HEK293T (cell line): ENCODE measurements at regions not wholly inside any gene's neighbourhood (a gene's known extent, or its start where the extent isn't known, plus 50 kb on each side); places are given as distances from the start of the nearest gene placed in this dataset.

Experiments
- ARNT ChIP-seq: fragments of 450-650 bp; IDR thresholded peaks from 2 replicates; pipeline ENCODE4 v1.6.1; 2017; ENCODE audit warnings: mild to moderate bottlenecking
- CTBP1 ChIP-seq: fragments of 450-650 bp; IDR thresholded peaks from 2 replicates; pipeline ENCODE4 v1.6.1; 2016; ENCODE audit warnings: borderline replicate concordance
- ELF4 ChIP-seq: fragments of 450-650 bp; IDR thresholded peaks from 2 replicates; pipeline ENCODE4 v1.6.1; 2017; ENCODE audit warnings: antibody characterized with exemption
- FOXA1 ChIP-seq: fragments of 450-650 bp; IDR thresholded peaks from 2 replicates; pipeline ENCODE4 v1.6.1; 2016; ENCODE audit warnings: mild to moderate bottlenecking
- FOXK2 ChIP-seq: fragments of 450-650 bp; IDR thresholded peaks from 2 replicates; pipeline ENCODE4 v1.6.1; 2016; ENCODE audit warnings: mild to moderate bottlenecking
- FOXM1 ChIP-seq: fragments of 450-650 bp; IDR thresholded peaks from 2 replicates; pipeline ENCODE4 v1.6.1; 2017; ENCODE audit warnings: mild to moderate bottlenecking, borderline replicate concordance
- HDGF ChIP-seq: fragments of 450-650 bp; IDR thresholded peaks from 2 replicates; pipeline ENCODE4 v1.6.1; 2017; ENCODE audit warnings: antibody characterized with exemption, borderline replicate concordance
- LEF1 ChIP-seq: fragments of 450-650 bp; IDR thresholded peaks from 2 replicates; pipeline ENCODE4 v1.6.1; 2017; ENCODE audit warnings: mild to moderate bottlenecking, borderline replicate concordance
- NFRKB ChIP-seq: fragments of 450-650 bp; IDR thresholded peaks from 2 replicates; pipeline ENCODE4 v1.6.1; 2016; ENCODE audit warnings: mild to moderate bottlenecking, moderate library complexity
- PKNOX1 ChIP-seq: fragments of 450-650 bp; IDR thresholded peaks from 2 replicates; pipeline ENCODE4 v1.6.1; 2016
- SP1 ChIP-seq: fragments of 450-650 bp; IDR thresholded peaks from 2 replicates; pipeline ENCODE4 v1.6.1; 2017
- SUZ12 ChIP-seq: fragments of 450-650 bp; IDR thresholded peaks from 2 replicates; pipeline ENCODE4 v1.6.1; 2016; ENCODE audit warnings: mild to moderate bottlenecking
- TARDBP ChIP-seq: fragments of 450-650 bp; IDR thresholded peaks from 2 replicates; pipeline ENCODE4 v1.6.1; 2016

- no peak for TF ChIP-seq FOXA1
- no peak for TF ChIP-seq CTBP1
- TF ChIP-seq FOXK2 = no peak
- no peak for TF ChIP-seq HDGF
- TF ChIP-seq NFRKB = no peak
- TF ChIP-seq TARDBP = no peak
- TF ChIP-seq LEF1 = no peak
- TF ChIP-seq SP1 = no peak
- TF ChIP-seq ELF4 = no peak
- no peak for TF ChIP-seq ARNT
- no peak for TF ChIP-seq FOXM1
- no peak for TF ChIP-seq PKNOX1
- TF ChIP-seq SUZ12 = no peak
Observed at GRCh38 chr4:56733352-56733751, 52.3 kb upstream of the HOPX start.
